ENCODE measurements at regions not wholly inside any gene's neighbourhood (a gene's known extent, or its start where the extent isn't known, plus 50 kb on each side); places are given as distances from the start of the nearest gene placed in this dataset.

DNA sequence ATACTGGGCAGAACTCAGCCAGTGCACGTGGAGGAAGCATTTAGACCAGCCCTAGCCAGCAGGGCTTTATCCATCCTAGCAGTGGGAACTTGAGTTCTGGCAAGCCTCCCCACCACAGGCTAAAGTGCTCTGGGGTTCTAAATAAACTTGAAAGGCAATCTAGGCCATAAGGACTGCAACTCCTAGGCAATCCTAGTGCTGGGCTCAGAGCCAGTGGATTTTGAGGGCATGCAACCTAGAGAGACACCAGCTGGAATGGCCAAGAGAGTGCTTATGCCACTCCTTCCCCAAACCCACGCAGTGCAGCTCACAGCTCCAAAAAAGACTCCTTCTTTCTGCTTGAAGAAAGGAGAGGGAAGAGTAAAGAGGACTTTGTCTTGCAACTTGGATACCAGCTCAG, 70.5 kb upstream of the APOBEC4 start:
- TF ChIP-seq CTCF (IDR thresholded peaks at IDR 0.05) (no peak), POLR2A (IDR thresholded peaks at IDR 0.05) (no peak), POLR2AphosphoS5 (IDR thresholded peaks at IDR 0.05) (no peak)
